IMR-90 (cell line): ENCODE measurements at regions not wholly inside any gene's neighbourhood (a gene's known extent, or its start where the extent isn't known, plus 50 kb on each side); places are given as distances from the start of the nearest gene placed in this dataset.

Experiments used
- ATAC-seq: fragments of 200-7000 bp; cut with Tn5 transposase; 2 replicates; pipeline ENCODE4 v1.9.1; 2020; ENCODE audit warnings: low read depth, mild to moderate bottlenecking, moderate library complexity
- BruUV-seq: library from RNA; stranded (reverse); fragments of 400-500 nt; replicated peaks from 2 replicates; lab custom pipeline; 2021; lab: Mats Ljungman, UMichigan
- CTCF ChIA-PET: fragments of 300-600 bp; formaldehyde crosslinking; extraction: SDS; loops from one replicate; lab custom pipeline; 2021; ENCODE audit warnings: antibody characterized with exemption; lab: Yijun Ruan, JAX
- POLR2A ChIA-PET: fragments of 300-600 bp; sonication (Branson Sonifier 250); formaldehyde crosslinking; loops from one replicate; lab custom pipeline; 2022; ENCODE audit warnings: antibody characterized with exemption; ENCODE audit not compliant: unreplicated experiment; lab: Charles Lee
- DNase-seq: peaks from one replicate; pipeline ENCODE4 v3.0.0; 2013
- H2AFZ ChIP-seq: replicated peaks from 2 replicates; pipeline ENCODE3; 2013; ENCODE audit warnings: low read length, mild to moderate bottlenecking; ENCODE audit not compliant: poor library complexity
- H2AK5ac ChIP-seq: 2 replicates; pipeline ENCODE4 v1.6.1; 2013; ENCODE audit warnings: low read depth, low read length, inconsistent platforms
- H2AK9ac ChIP-seq: replicated peaks from 2 replicates; pipeline ENCODE3; 2013; ENCODE audit warnings: mild to moderate bottlenecking, low read depth, low read length, moderate library complexity; ENCODE audit not compliant: poor library complexity
- H2BK120ac ChIP-seq: 2 replicates; pipeline ENCODE4 v1.6.1; 2013; ENCODE audit warnings: low read depth, low read length, inconsistent platforms
- H2BK15ac ChIP-seq: 3 replicates; pipeline ENCODE4 v1.6.1; 2013; ENCODE audit warnings: low read depth, low read length, inconsistent platforms
- H2BK20ac ChIP-seq: 2 replicates; pipeline ENCODE4 v1.6.1; 2013; ENCODE audit warnings: low read depth, mild to moderate bottlenecking, inconsistent platforms, low read length, moderate library complexity
- H2BK5ac ChIP-seq: 2 replicates; pipeline ENCODE4 v1.6.1; 2013; ENCODE audit warnings: mild to moderate bottlenecking, low read depth, low read length, inconsistent platforms; ENCODE audit not compliant: poor library complexity, severe bottlenecking
- H3K14ac ChIP-seq: replicated peaks from 2 replicates; pipeline ENCODE4 v1.6.1; 2013; ENCODE audit warnings: low read depth, low read length, inconsistent platforms
- H3K18ac ChIP-seq: 2 replicates; pipeline ENCODE4 v1.6.1; 2013; ENCODE audit warnings: low read depth, low read length, control low read depth
- H3K23ac ChIP-seq: 2 replicates; pipeline ENCODE4 v1.6.1; 2013; ENCODE audit warnings: low read depth, low read length, inconsistent platforms
- H3K27ac ChIP-seq: 2 replicates; pipeline ENCODE4 v1.5.1; 2013; ENCODE audit warnings: mild to moderate bottlenecking, control low read depth, low read length; ENCODE audit not compliant: insufficient read depth
- H3K27me3 ChIP-seq: 2 replicates; pipeline ENCODE4 v1.6.1; 2013; ENCODE audit warnings: low read length; ENCODE audit not compliant: control insufficient read depth, insufficient read depth
- H3K36me3 ChIP-seq: 2 replicates; pipeline ENCODE4 v1.6.1; 2013; ENCODE audit warnings: low read length, mixed read lengths; ENCODE audit not compliant: control insufficient read depth, insufficient read depth
- H3K4ac ChIP-seq: 2 replicates; pipeline ENCODE4 v1.6.1; 2013; ENCODE audit warnings: low read depth, low read length, inconsistent platforms
- H3K4me1 ChIP-seq: 2 replicates; pipeline ENCODE4 v1.6.1; 2013; ENCODE audit warnings: low read length, mixed read lengths; ENCODE audit not compliant: control insufficient read depth, insufficient read depth
- H3K4me2 ChIP-seq: 2 replicates; pipeline ENCODE4 v1.6.1; 2013; ENCODE audit warnings: low read depth, mild to moderate bottlenecking, control low read depth, low read length, moderate library complexity
- H3K4me3 ChIP-seq: 2 replicates; pipeline ENCODE4 v1.5.1; 2013; ENCODE audit warnings: low read depth, mild to moderate bottlenecking, control low read depth, low read length, moderate library complexity; ENCODE audit not compliant: insufficient read depth
- H3K56ac ChIP-seq: 2 replicates; pipeline ENCODE4 v1.6.1; 2013; ENCODE audit warnings: low read length, inconsistent platforms; ENCODE audit not compliant: insufficient read depth; ENCODE audit errors: extremely low read depth
- H3K79me1 ChIP-seq, 2 experiments: 2 replicates each; pipeline ENCODE4 v1.6.1; 2013; ENCODE audit warnings: low read length in 2 of 2, inconsistent platforms in 1 of 2, low read depth in 1 of 2
- H3K9ac ChIP-seq: 2 replicates; pipeline ENCODE4 v1.6.1; 2013; ENCODE audit warnings: low read depth, low read length, control low read depth
- H3K9me1 ChIP-seq: 2 replicates; pipeline ENCODE4 v1.6.1; 2013; ENCODE audit warnings: low read length, inconsistent platforms; ENCODE audit not compliant: insufficient read depth
- H3K9me3 ChIP-seq: 2 replicates; pipeline ENCODE4 v1.6.1; 2013; ENCODE audit warnings: low read length; ENCODE audit not compliant: control insufficient read depth, insufficient read depth
- H4K20me1 ChIP-seq: 2 replicates; pipeline ENCODE4 v1.6.1; 2013; ENCODE audit warnings: low read length, inconsistent platforms; ENCODE audit not compliant: insufficient read depth
- H4K5ac ChIP-seq: 2 replicates; pipeline ENCODE4 v1.6.1; 2013; ENCODE audit warnings: mild to moderate bottlenecking, low read depth, low read length, control low read depth
- H4K8ac ChIP-seq, 2 experiments: 2 replicates each; pipeline ENCODE4 v1.6.1; 2013; ENCODE audit warnings: low read depth in 2 of 2, low read length in 2 of 2, control low read depth in 1 of 2, inconsistent platforms in 1 of 2
- H4K91ac ChIP-seq: 2 replicates; pipeline ENCODE4 v1.6.1; 2013; ENCODE audit warnings: low read depth, low read length, inconsistent platforms; ENCODE audit not compliant: insufficient read depth
- MAFK ChIP-seq: IDR thresholded peaks from 2 replicates; pipeline ENCODE4 v1.6.1; 2012; ENCODE audit warnings: low read depth, low read length, improper control_type of control experiment
- RAD21 ChIP-seq: IDR thresholded peaks from 2 replicates; pipeline ENCODE4 v1.6.1; 2012; ENCODE audit warnings: low read length, improper control_type of control experiment
- USF2 ChIP-seq: fragments of 150-350 bp; IDR thresholded peaks from 2 replicates; pipeline ENCODE4 v1.6.1; 2017; ENCODE audit warnings: mild to moderate bottlenecking, antibody characterized with exemption, low read length, low read depth
- WGBS, 2 experiments: methylation state at CpG; one replicate each; pipeline versions ENCODE4 v1.1.5 to v1.1.7; 2013; ENCODE audit warnings: missing lambda C conversion rate in 2 of 2; ENCODE audit not compliant: insufficient read length in 1 of 2; ENCODE audit errors: extremely low coverage in 2 of 2; 5-methylcytosine and 5-hydroxymethylcytosine counted together
- dilution Hi-C: fragments of 300-500 bp; cut with HindIII; formaldehyde crosslinking; loops from one replicate; pipeline ENCODE4 v1.14.3; 2018; ENCODE audit warnings: low sequenced_read_pairs; ENCODE audit not compliant: unreplicated experiment
- in situ Hi-C: fragments of 300-500 bp; cut with MboI; formaldehyde crosslinking; loops from 3 replicates; pipeline ENCODE4 v1.14.3; 2019; ENCODE audit warnings: low sequenced_read_pairs, inconsistent platforms, mixed read lengths
- intact Hi-C: fragments of 100-400 bp; cut with micrococcal nuclease; formaldehyde crosslinking; loops from 2 replicates; pipeline ENCODE4 v1.10.0; 2022

- Histone ChIP-seq H2BK15ac (no peak overlapping the region), H3K4me1 (0 out of 2 replicates have a peak, but pooled peaks cover 1% of the 10 kb centered on the region), H3K9me3 (no peaks in the 10 kb centered on the region), H3K4me2 (no peak overlapping the region), H2AFZ (no peak overlapping the region), H3K27ac (no peak overlapping the region), H2BK20ac (no peak overlapping the region), H4K5ac (no peak overlapping the region), H2AK5ac (no peak overlapping the region), H4K8ac (no peak overlapping the region), H4K91ac (no peak overlapping the region), H4K20me1 (no peaks in the 10 kb centered on the region), H3K14ac (no peak overlapping the region), H3K56ac (no peak overlapping the region), H3K18ac (no peak overlapping the region), H3K27me3 (peaks cover 14% of the 10 kb centered on the region), H3K23ac (no peak overlapping the region), H3K36me3 (no peaks in the 10 kb centered on the region), H3K9ac (no peak overlapping the region), H2BK5ac (no peak overlapping the region), H3K4me3 (no peak overlapping the region), H3K9me1 (no peaks in the 10 kb centered on the region), H2BK120ac (no peak overlapping the region), H3K4ac (no peak overlapping the region), H3K79me1 (no peaks in the 10 kb centered on the region), H2AK9ac (no peak overlapping the region)
- in situ Hi-C loops: no loop called here
- ATAC-seq (peak; percentile 35; the same call in 1 of the 2 replicates), DNase-seq (no peak)
- no TSS peak for BruUV-seq
- ChIA-PET CTCF (no interaction called here), POLR2A (no interaction called here)
- WGBS, 2 experiments: no CpG with 5 or more reads among the region's 4 CpGs
- TF ChIP-seq MAFK: no peak
- no peak for TF ChIP-seq RAD21
- no peak for TF ChIP-seq USF2
- intact Hi-C loops: no loop called here
- dilution Hi-C loops: no loop called here
These were observed 104.7 kb downstream of the EVX1 start for GRCh38 chr7:27347276-27347640.
